Ascending aorta (tissue), 2 donors: ENCODE measurements at regions not wholly inside any gene's neighbourhood (a gene's known extent, or its start where the extent isn't known, plus 50 kb on each side); places are given as distances from the start of the nearest gene placed in this dataset.

Experiments used
- DNase-seq, 2 donors: peaks; one replicate each; pipeline ENCODE4 v3.0.0-alpha.2; 2019; ENCODE audit warnings: low spot score in 2 of 2
- H3K27ac ChIP-seq, 2 donors: fragments of 200-600 bp; sonication (generic); one replicate each; pipeline ENCODE4 v1.5.1; 2016 to 2017; ENCODE audit warnings: mild to moderate bottlenecking in 1 of 2
- H3K27me3 ChIP-seq: fragments of 200-600 bp; sonication (generic); one replicate; pipeline ENCODE4 v1.5.1; 2017
- H3K36me3 ChIP-seq, 2 donors: fragments of 200-600 bp; sonication (generic); one replicate each; pipeline ENCODE4 v1.5.1; 2016
- H3K4me1 ChIP-seq, 2 donors: fragments of 200-600 bp; sonication (generic); one replicate each; pipeline ENCODE4 v1.5.1; 2016 to 2017; ENCODE audit warnings: mild to moderate bottlenecking in 1 of 2
- H3K4me3 ChIP-seq, 2 donors: fragments of 200-600 bp; sonication (generic); one replicate each; pipeline ENCODE4 v1.5.1; 2016 to 2017; ENCODE audit warnings: mild to moderate bottlenecking in 1 of 2
- H3K9me3 ChIP-seq, 2 donors: fragments of 200-600 bp; sonication (generic); one replicate each; pipeline ENCODE4 v1.5.1; 2016
- intact Hi-C: fragments of 100-400 bp; cut with DNase I; formaldehyde crosslinking; loops from one replicate; pipeline ENCODE4 v1.15.1; 2023
- TF ChIP-seq, protein P1 (sequence below), 3 experiments: fragments of 200-600 bp in 2 of 3; fragments of 450-650 bp in 1 of 3; sonication (generic) in 2 of 3; IDR thresholded peaks; one replicate each; pipeline ENCODE4 v1.5.1; 2016 to 2019; ENCODE audit warnings: antibody characterized with exemption in 3 of 3, mild to moderate bottlenecking in 1 of 3, moderate library complexity in 1 of 3

- Histone ChIP-seq H3K4me1 (no peaks in the 10 kb centered on the region), H3K27me3 (no peaks in the 10 kb centered on the region), H3K4me3 (no peak overlapping the region), H3K27ac (no peak overlapping the region), H3K9me3 (no peaks in the 10 kb centered on the region), H3K36me3 (no peaks in the 10 kb centered on the region)
- DNase-seq: no peak
- TF ChIP-seq, protein P1, sequence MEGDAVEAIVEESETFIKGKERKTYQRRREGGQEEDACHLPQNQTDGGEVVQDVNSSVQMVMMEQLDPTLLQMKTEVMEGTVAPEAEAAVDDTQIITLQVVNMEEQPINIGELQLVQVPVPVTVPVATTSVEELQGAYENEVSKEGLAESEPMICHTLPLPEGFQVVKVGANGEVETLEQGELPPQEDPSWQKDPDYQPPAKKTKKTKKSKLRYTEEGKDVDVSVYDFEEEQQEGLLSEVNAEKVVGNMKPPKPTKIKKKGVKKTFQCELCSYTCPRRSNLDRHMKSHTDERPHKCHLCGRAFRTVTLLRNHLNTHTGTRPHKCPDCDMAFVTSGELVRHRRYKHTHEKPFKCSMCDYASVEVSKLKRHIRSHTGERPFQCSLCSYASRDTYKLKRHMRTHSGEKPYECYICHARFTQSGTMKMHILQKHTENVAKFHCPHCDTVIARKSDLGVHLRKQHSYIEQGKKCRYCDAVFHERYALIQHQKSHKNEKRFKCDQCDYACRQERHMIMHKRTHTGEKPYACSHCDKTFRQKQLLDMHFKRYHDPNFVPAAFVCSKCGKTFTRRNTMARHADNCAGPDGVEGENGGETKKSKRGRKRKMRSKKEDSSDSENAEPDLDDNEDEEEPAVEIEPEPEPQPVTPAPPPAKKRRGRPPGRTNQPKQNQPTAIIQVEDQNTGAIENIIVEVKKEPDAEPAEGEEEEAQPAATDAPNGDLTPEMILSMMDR (IDR thresholded peaks at IDR 0.05): no peak
- intact Hi-C loops: no loop called here
Observed at GRCh38 chr18:49666045-49666775, 104.4 kb downstream of the LIPG start.

- DNase-seq: no peak
- H3K27ac ChIP-seq: no peak overlapping the region
Observed at GRCh38 chr18:49663899-49664890, 102.3 kb downstream of the LIPG start.

GRCh38 chr18:49662506-49662905 is 100.6 kb downstream of the LIPG start:
- H3K4me1 ChIP-seq: no peaks in the 10 kb centered on the region
- intact Hi-C loops: no loop called here
- H3K36me3 ChIP-seq: no peaks in the 10 kb centered on the region
- no peak for DNase-seq
- H3K27me3 ChIP-seq: no peaks in the 10 kb centered on the region
- H3K27ac ChIP-seq: no peak overlapping the region
- no peaks in the 10 kb centered on the region for H3K9me3 ChIP-seq
- TF ChIP-seq, protein P1 (IDR thresholded peaks at IDR 0.05): no peak
- no peak overlapping the region for H3K4me3 ChIP-seq

More at GRCh38 chr18:49663899-49664890, 102.3 kb downstream of the LIPG start:
- Histone ChIP-seq H3K4me3 (no peak overlapping the region), H3K36me3 (no peaks in the 10 kb centered on the region), H3K27me3 (no peaks in the 10 kb centered on the region), H3K4me1 (no peaks in the 10 kb centered on the region), H3K9me3 (no peaks in the 10 kb centered on the region)
- intact Hi-C loops: no loop called here
- TF ChIP-seq, protein P1 (IDR thresholded peaks at IDR 0.05): no peak

DNA sequence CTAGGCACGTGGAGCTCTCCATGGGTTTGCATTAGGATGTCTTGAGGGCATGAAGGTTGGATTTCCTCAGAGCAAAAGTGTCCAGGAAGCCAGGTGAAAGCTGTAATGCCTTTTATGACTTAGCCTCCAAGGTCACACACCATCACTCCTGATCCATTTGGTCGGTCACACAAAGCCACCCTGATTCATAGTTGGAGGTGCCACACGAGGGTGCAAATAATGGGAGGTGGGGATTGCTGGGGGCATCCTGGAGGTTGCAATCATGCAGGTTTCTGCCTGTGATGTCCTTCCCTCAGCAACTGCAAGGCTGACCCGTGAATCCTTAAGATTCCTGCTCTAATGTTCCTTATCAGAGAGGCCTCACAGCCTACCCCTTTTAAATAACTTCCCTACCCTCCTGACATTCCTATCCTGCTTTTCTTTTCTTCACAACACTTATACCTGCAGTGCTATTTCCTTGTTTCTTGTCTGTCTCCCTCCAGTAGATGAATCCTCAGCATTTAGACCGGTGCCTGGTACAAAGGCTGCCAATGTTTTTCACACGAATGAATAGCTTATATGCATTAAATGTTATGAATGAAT is 97.1 kb downstream of the LIPG start:
- TF ChIP-seq, protein P1 (IDR thresholded peaks at IDR 0.05): no peak
- Histone ChIP-seq H3K27ac (no peak overlapping the region), H3K27me3 (no peaks in the 10 kb centered on the region), H3K4me3 (no peak overlapping the region), H3K36me3 (no peaks in the 10 kb centered on the region), H3K4me1 (no peaks in the 10 kb centered on the region), H3K9me3 (no peaks in the 10 kb centered on the region)
- intact Hi-C loops: no loop called here
- no peak for DNase-seq

GRCh38 chr18:49656073-49656692 is 94.3 kb downstream of the LIPG start:
- Histone ChIP-seq H3K4me3 (no peak overlapping the region), H3K27ac (no peak overlapping the region), H3K36me3 (no peaks in the 10 kb centered on the region), H3K9me3 (no peaks in the 10 kb centered on the region), H3K27me3 (no peaks in the 10 kb centered on the region), H3K4me1 (no peaks in the 10 kb centered on the region)
- DNase-seq: no peak
- TF ChIP-seq, protein P1 (IDR thresholded peaks at IDR 0.05): no peak
- intact Hi-C loops: no loop called here
